HCT116 (cell line): ENCODE measurements at regions not wholly inside any gene's neighbourhood (a gene's known extent, or its start where the extent isn't known, plus 50 kb on each side); places are given as distances from the start of the nearest gene placed in this dataset.
"Not testable (repeated sequence)": the region's sequence is repeated elsewhere in the genome, so short reads cannot be mapped to it uniquely, and the experiment has no call there.

Experiments
- ATAC-seq: fragments of 200-7000 bp; cut with Tn5 transposase; 2 replicates; pipeline ENCODE4 v1.9.1; 2020; ENCODE audit warnings: mild to moderate bottlenecking, moderate library complexity
- BruUV-seq: library from RNA; stranded (reverse); fragments of 400-500 nt; replicated peaks from 2 replicates; lab custom pipeline; 2021; lab: Mats Ljungman, UMichigan
- CTCF ChIA-PET: fragments of 300-600 bp; sonication (Branson Sonifier 250); formaldehyde crosslinking; loops from one replicate; lab custom pipeline; 2021; ENCODE audit warnings: antibody characterized with exemption; lab: Charles Lee
- POLR2A ChIA-PET: fragments of 300-600, 350-600 bp; sonication (Branson Sonifier 250); formaldehyde crosslinking; loops from one replicate; lab custom pipeline; 2021; ENCODE audit warnings: antibody characterized with exemption; lab: Charles Lee
- RAD21 ChIA-PET, 2 experiments: fragments of 300-600 bp; sonication (Branson Sonifier 250); formaldehyde crosslinking; loops; one replicate each; lab custom pipeline; 2023; ENCODE audit warnings: low total read pairs in 2 of 2; ENCODE audit not compliant: uncharacterized antibody in 2 of 2, unreplicated experiment in 2 of 2, low non-redundant PET in 1 of 2; lab: Charles Lee
- DNase-seq: peaks from one replicate; pipeline ENCODE4 v3.0.0-alpha.2; 2010; ENCODE audit warnings: low read depth, low spot score
- H2AFZ ChIP-seq: fragments of 200-600 bp; shearing (Covaris generic), sonication (generic); 2 replicates; pipeline ENCODE4 v1.6.1; 2017; ENCODE audit warnings: low read depth, mixed run types, mixed read lengths, antibody characterized with exemption, low read length; ENCODE audit not compliant: poor library complexity, severe bottlenecking
- H3K27ac ChIP-seq: 2 replicates; pipeline ENCODE4 v1.5.1; 2012; ENCODE audit warnings: low read depth, low read length
- H3K27me3 ChIP-seq: fragments of 200-600 bp; sonication (generic); 2 replicates; pipeline ENCODE4 v1.6.1; 2016; ENCODE audit warnings: mixed run types, low read length, mixed read lengths; ENCODE audit not compliant: insufficient read depth
- H3K36me3 ChIP-seq, 2 experiments: fragments of 200-500 bp in 1 of 2; fragments of 200-600 bp in 1 of 2; sonication (Bioruptor generic) in 1 of 2; sonication (generic) in 1 of 2; 2 replicates each; pipeline versions ENCODE4 v1.5.1 to v1.6.1; 2014 to 2016; ENCODE audit warnings: low read length in 2 of 2, inconsistent platforms in 1 of 2, mixed read lengths in 1 of 2, mixed run types in 1 of 2; ENCODE audit not compliant: insufficient read depth in 2 of 2, control insufficient read depth in 1 of 2
- H3K4me1 ChIP-seq, 2 experiments: fragments of 200-600 bp in 1 of 2; sonication (generic) in 1 of 2; 2 replicates each; pipeline versions ENCODE4 v1.5.1 to v1.6.1; 2012 to 2017; ENCODE audit warnings: low read length in 2 of 2, inconsistent platforms in 1 of 2, mild to moderate bottlenecking in 1 of 2, mixed read lengths in 1 of 2, mixed run types in 1 of 2, moderate library complexity in 1 of 2; ENCODE audit not compliant: insufficient read depth in 2 of 2, control insufficient read depth in 1 of 2
- H3K4me2 ChIP-seq: fragments of 200-600 bp; sonication (generic); 2 replicates; pipeline ENCODE4 v1.6.1; 2017; ENCODE audit warnings: mixed run types, low read length, mixed read lengths
- H3K4me3 ChIP-seq, 2 experiments: fragments of 200-600 bp in 1 of 2; sonication (generic) in 1 of 2; replicated peaks in 1 of 2; 2 replicates each; pipeline ENCODE4 v1.5.1; 2011 to 2016; ENCODE audit warnings: low read length in 2 of 2, control low read depth in 1 of 2, low read depth in 1 of 2, mild to moderate bottlenecking in 1 of 2, mixed read lengths in 1 of 2, mixed run types in 1 of 2
- H3K79me2 ChIP-seq: fragments of 200-600 bp; sonication (generic); 2 replicates; pipeline ENCODE4 v1.6.1; 2017; ENCODE audit warnings: mild to moderate bottlenecking, mixed run types, low read length, moderate library complexity, mixed read lengths; ENCODE audit not compliant: insufficient read depth
- H3K9ac ChIP-seq: fragments of 200-600 bp; sonication (generic); 2 replicates; pipeline ENCODE4 v1.6.1; 2016; ENCODE audit warnings: low read length, mixed read lengths
- H3K9me2 ChIP-seq: fragments of 200-600 bp; sonication (generic), shearing (Covaris generic); 2 replicates; pipeline ENCODE4 v1.6.1; 2017; ENCODE audit warnings: mixed run types, mild to moderate bottlenecking, moderate library complexity; ENCODE audit not compliant: insufficient read depth
- H3K9me3 ChIP-seq, 2 experiments: fragments of 200-500 bp in 1 of 2; fragments of 200-600 bp in 1 of 2; sonication (Bioruptor generic) in 1 of 2; sonication (generic) in 1 of 2; 2 replicates each; pipeline ENCODE4 v1.6.1; 2014 to 2017; ENCODE audit warnings: low read length in 2 of 2, mixed read lengths in 2 of 2, inconsistent platforms in 1 of 2, low read depth in 1 of 2, mild to moderate bottlenecking in 1 of 2, mixed run types in 1 of 2, moderate library complexity in 1 of 2; ENCODE audit not compliant: control insufficient read depth in 1 of 2, insufficient read depth in 1 of 2
- H4K20me1 ChIP-seq: fragments of 200-600 bp; sonication (generic), shearing (Covaris generic); 2 replicates; pipeline ENCODE4 v1.6.1; 2017; ENCODE audit warnings: mixed run types, mild to moderate bottlenecking, moderate library complexity; ENCODE audit not compliant: insufficient read depth
- ELF1 ChIP-seq: IDR thresholded peaks from 2 replicates; pipeline ENCODE4 v1.6.1; 2012; ENCODE audit warnings: low read depth, borderline replicate concordance
- EZH2 ChIP-seq: fragments of 200-600 bp; sonication (generic); IDR thresholded peaks from 2 replicates; pipeline ENCODE4 v1.6.1; 2017; ENCODE audit warnings: antibody characterized with exemption, mixed run types
- SIN3A ChIP-seq: IDR thresholded peaks from 2 replicates; pipeline ENCODE4 v1.6.1; 2012; ENCODE audit warnings: low read depth
- intact Hi-C: fragments of 100-400 bp; cut with micrococcal nuclease; formaldehyde crosslinking; loops from 2 replicates; pipeline ENCODE4 v1.10.0; 2022
- TF ChIP-seq, protein P1 (sequence below), 3 experiments: fragments of 200-600 bp in 1 of 3; sonication (generic) in 1 of 3; IDR thresholded peaks in 2 of 3; conservative IDR thresholded peaks in 1 of 3; 2 replicates each; pipeline ENCODE4 v1.5.1; 2012 to 2017; ENCODE audit warnings: low read depth in 2 of 3, low read length in 2 of 3, antibody characterized with exemption in 1 of 3, borderline replicate concordance in 1 of 3, control low read depth in 1 of 3, mild to moderate bottlenecking in 1 of 3, mixed read lengths in 1 of 3, mixed run types in 1 of 3, moderate library complexity in 1 of 3; ENCODE audit not compliant: insufficient read depth in 1 of 3
- TF ChIP-seq, protein P2 (sequence below): IDR thresholded peaks from 2 replicates; pipeline ENCODE4 v1.6.1; 2012

- intact Hi-C loops: no loop called here
- Histone ChIP-seq H3K4me2 (no peak overlapping the region), H3K9me2 (no peaks in the 10 kb centered on the region), H3K9me3 (no peaks in the 10 kb centered on the region), H3K4me3 (no peak overlapping the region), H4K20me1 (no peaks in the 10 kb centered on the region), H3K36me3 (no peaks in the 10 kb centered on the region), H3K79me2 (no peaks in the 10 kb centered on the region), H3K27me3 (no peaks in the 10 kb centered on the region), H3K9ac (no peak overlapping the region), H2AFZ (no peak overlapping the region), H3K27ac (no peak overlapping the region)
- ATAC-seq: no peak
- ChIA-PET POLR2A (no interaction called here), CTCF (no interaction called here)
- no TSS peak for BruUV-seq
- no peak for TF ChIP-seq SIN3A
- TF ChIP-seq, all 23 proteins: peak for 0
- no peaks in the 10 kb centered on the region for H3K4me1 ChIP-seq
- RAD21 ChIA-PET: no interaction called here
- no peak for DNase-seq
Measured at GRCh38 chr1:82367456-82367855, 566.7 kb downstream of the ADGRL2 start.

GRCh38 chr1:82366689-82367088 is 566.0 kb downstream of the ADGRL2 start:
- no TSS peak for BruUV-seq
- Histone ChIP-seq H3K27me3 (no peaks in the 10 kb centered on the region), H3K9me2 (no peaks in the 10 kb centered on the region), H4K20me1 (no peaks in the 10 kb centered on the region), H3K36me3 (no peaks in the 10 kb centered on the region), H3K4me2 (no peak overlapping the region), H3K79me2 (no peaks in the 10 kb centered on the region), H2AFZ (no peak overlapping the region), H3K9me3 (no peaks in the 10 kb centered on the region), H3K4me1 (no peaks in the 10 kb centered on the region), H3K27ac (no peak overlapping the region), H3K9ac (no peak overlapping the region)
- CTCF ChIA-PET: no interaction called here
- intact Hi-C loops: no loop called here
- DNase-seq (no peak), ATAC-seq (no peak)
- TF ChIP-seq EZH2: no peak
- TF ChIP-seq, protein P1, sequence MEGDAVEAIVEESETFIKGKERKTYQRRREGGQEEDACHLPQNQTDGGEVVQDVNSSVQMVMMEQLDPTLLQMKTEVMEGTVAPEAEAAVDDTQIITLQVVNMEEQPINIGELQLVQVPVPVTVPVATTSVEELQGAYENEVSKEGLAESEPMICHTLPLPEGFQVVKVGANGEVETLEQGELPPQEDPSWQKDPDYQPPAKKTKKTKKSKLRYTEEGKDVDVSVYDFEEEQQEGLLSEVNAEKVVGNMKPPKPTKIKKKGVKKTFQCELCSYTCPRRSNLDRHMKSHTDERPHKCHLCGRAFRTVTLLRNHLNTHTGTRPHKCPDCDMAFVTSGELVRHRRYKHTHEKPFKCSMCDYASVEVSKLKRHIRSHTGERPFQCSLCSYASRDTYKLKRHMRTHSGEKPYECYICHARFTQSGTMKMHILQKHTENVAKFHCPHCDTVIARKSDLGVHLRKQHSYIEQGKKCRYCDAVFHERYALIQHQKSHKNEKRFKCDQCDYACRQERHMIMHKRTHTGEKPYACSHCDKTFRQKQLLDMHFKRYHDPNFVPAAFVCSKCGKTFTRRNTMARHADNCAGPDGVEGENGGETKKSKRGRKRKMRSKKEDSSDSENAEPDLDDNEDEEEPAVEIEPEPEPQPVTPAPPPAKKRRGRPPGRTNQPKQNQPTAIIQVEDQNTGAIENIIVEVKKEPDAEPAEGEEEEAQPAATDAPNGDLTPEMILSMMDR (IDR thresholded peaks at IDR 0.05 in 2 of 3, conservative IDR thresholded peaks at IDR 0.05 in 1 of 3; ENCODE audit: borderline replicate concordance in 1 of 3, insufficient read depth in 1 of 3, low read depth in 2 of 3, low read length in 2 of 3): no peak
- no peak for TF ChIP-seq ELF1
- TF ChIP-seq, protein P2, sequence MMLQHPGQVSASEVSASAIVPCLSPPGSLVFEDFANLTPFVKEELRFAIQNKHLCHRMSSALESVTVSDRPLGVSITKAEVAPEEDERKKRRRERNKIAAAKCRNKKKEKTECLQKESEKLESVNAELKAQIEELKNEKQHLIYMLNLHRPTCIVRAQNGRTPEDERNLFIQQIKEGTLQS: no peak
- TF ChIP-seq, all 23 proteins: peak for 0
- POLR2A ChIA-PET: no interaction called here
- RAD21 ChIA-PET: no interaction called here
- no peak overlapping the region for H3K4me3 ChIP-seq

GRCh38 chr1:82359541-82359940 is 558.8 kb downstream of the ADGRL2 start:
- H3K27me3 ChIP-seq, H3K9ac ChIP-seq, H3K27ac ChIP-seq, POLR2A ChIA-PET, H3K9me3 ChIP-seq, H4K20me1 ChIP-seq, H3K4me1 ChIP-seq, intact Hi-C loops, H3K9me2 ChIP-seq, BruUV-seq, H3K4me3 ChIP-seq, H2AFZ ChIP-seq, H3K4me2 ChIP-seq, ATAC-seq, RAD21 ChIA-PET, DNase-seq, H3K79me2 ChIP-seq, H3K36me3 ChIP-seq, CTCF ChIA-PET: not testable (repeated sequence)

DNA sequence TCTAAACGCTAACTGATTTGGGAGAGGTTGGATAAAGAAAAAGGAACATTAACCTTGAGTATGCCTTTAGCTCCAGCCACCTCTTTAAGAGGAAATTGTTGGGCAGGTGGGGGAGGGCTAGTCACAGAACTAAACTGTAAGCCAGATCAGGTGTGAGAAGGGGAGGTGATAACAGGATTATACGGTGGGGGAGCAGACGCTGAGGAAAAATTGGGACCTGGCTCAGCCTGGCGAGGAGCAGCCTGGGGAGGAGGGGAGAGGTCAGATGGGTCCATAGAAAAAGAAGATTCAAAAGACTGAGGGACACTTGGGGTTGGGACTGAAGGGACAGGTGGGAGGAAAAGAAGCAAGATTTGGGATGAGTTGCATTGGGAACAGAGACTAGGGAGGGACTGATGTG is 558.0 kb downstream of the ADGRL2 start:
- RAD21 ChIA-PET, H2AFZ ChIP-seq, H3K4me1 ChIP-seq, H3K36me3 ChIP-seq, H3K4me2 ChIP-seq, H3K9ac ChIP-seq, BruUV-seq, intact Hi-C loops, ATAC-seq, H3K9me3 ChIP-seq, CTCF ChIA-PET, DNase-seq, H3K27ac ChIP-seq, H3K4me3 ChIP-seq, POLR2A ChIA-PET, H3K79me2 ChIP-seq, H3K27me3 ChIP-seq, H3K9me2 ChIP-seq, H4K20me1 ChIP-seq: not testable (repeated sequence)
